ENCODE measurements at regions not wholly inside any gene's neighbourhood (a gene's known extent, or its start where the extent isn't known, plus 50 kb on each side); places are given as distances from the start of the nearest gene placed in this dataset.

- TF ChIP-seq ZBTB11 (tag by site-specific recombination; conservative IDR thresholded peaks at IDR 0.05; ENCODE audit: low read depth) (no peak), MZF1 (tag by site-specific recombination; IDR thresholded peaks at IDR 0.05; ENCODE audit: borderline replicate concordance) (no peak), HOXC10 (CRISPR knock-in tag; IDR thresholded peaks at IDR 0.05) (no peak), ZNF670 (tag by site-specific recombination; IDR thresholded peaks at IDR 0.05; ENCODE audit: low read depth) (no peak), ZNF639 (tag by site-specific recombination; IDR thresholded peaks at IDR 0.05) (no peak), ZBTB20 (tag by site-specific recombination; IDR thresholded peaks at IDR 0.05) (no peak), ZNF626 (tag by site-specific recombination; IDR thresholded peaks at IDR 0.05) (no peak), ZNF830 (tag by site-specific recombination; IDR thresholded peaks at IDR 0.05; ENCODE audit: low read depth) (no peak)
Measured at GRCh38 chr2:122236925-122237324, 481.5 kb downstream of the TSN start (continued).

- POLR2A ChIA-PET: no interaction called here
- TF ChIP-seq ZBTB20 (tag by site-specific recombination; IDR thresholded peaks at IDR 0.05) (no peak), ZNF362 (tag by site-specific recombination; IDR thresholded peaks at IDR 0.05) (no peak), ZNF211 (tag by site-specific recombination; IDR thresholded peaks at IDR 0.05; ENCODE audit: low read depth) (no peak), ZSCAN30 (tag by site-specific recombination; IDR thresholded peaks at IDR 0.05) (no peak), ZNF335 (tag by site-specific recombination; conservative IDR thresholded peaks at IDR 0.05) (no peak), ZNF184 (tag by site-specific recombination; IDR thresholded peaks at IDR 0.05) (no peak), PRDM6 (tag by site-specific recombination; IDR thresholded peaks at IDR 0.05) (no peak), ZNF510 (tag by site-specific recombination; IDR thresholded peaks at IDR 0.05; ENCODE audit: insufficient replicate concordance) (no peak), WT1 (tag by site-specific recombination; IDR thresholded peaks at IDR 0.05) (no peak), KLF17 (tag by site-specific recombination; IDR thresholded peaks at IDR 0.05) (no peak), ZNF555 (tag by site-specific recombination; conservative IDR thresholded peaks at IDR 0.05) (no peak)
- CTCF ChIA-PET: no interaction called here
- no peaks in the 10 kb centered on the region for H3K9me3 ChIP-seq (ENCODE audit: control insufficient read depth, insufficient read depth, low read depth, low read length)
- H3K4me1 ChIP-seq (ENCODE audit: control insufficient read depth, insufficient read depth, low read length): no peaks in the 10 kb centered on the region
- no peaks in the 10 kb centered on the region for H3K36me3 ChIP-seq (ENCODE audit: control insufficient read depth in 2 of 2, insufficient read depth in 1 of 2, low read length in 2 of 2)
- no peak overlapping the region for H3K4me3 ChIP-seq (ENCODE audit: low read depth, low read length)
- H3K27ac ChIP-seq (ENCODE audit: extremely low read depth, low read depth, low read length): no peak overlapping the region
Measured at GRCh38 chr2:122237450-122237849, 482.0 kb downstream of the TSN start.
